ENCODE measurements at regions not wholly inside any gene's neighbourhood (a gene's known extent, or its start where the extent isn't known, plus 50 kb on each side); places are given as distances from the start of the nearest gene placed in this dataset.

GRCh38 chr2:60067006-60067405 is 486.4 kb downstream of the BCL11A start:
- no peak for TF ChIP-seq POLR2A (IDR thresholded peaks at IDR 0.05)
- TF ChIP-seq CTCF (IDR thresholded peaks at IDR 0.05): no peak
